ENCODE measurements at regions not wholly inside any gene's neighbourhood (a gene's known extent, or its start where the extent isn't known, plus 50 kb on each side); places are given as distances from the start of the nearest gene placed in this dataset.
A peak's percentile ranks its signal among the peaks of the same experiment; 100 is the strongest.

DNA sequence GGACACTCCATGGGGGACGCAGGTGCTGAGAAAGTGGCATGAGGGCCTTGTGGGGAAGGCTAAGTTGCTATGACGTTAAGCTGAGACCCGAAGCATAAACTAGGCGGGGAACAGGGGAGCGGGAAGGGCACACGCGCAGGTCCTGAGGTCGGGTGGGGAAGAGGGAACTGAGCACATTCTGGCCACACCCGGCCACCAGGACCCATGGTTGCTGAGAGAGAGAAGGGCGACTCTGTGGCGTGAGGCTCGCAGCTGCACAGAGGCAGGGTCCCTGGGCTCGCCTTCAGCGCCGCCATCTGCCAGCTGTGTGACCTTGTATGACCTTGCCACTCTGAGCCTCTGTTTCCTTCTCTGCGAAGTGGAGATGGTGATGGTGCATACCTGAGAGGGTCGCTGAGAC lies 182.5 kb downstream of the PHETA1 start:
- peaks cover 13% of the 10 kb centered on the region for H3K27me3 Mint-ChIP-seq (ENCODE audit: unreplicated experiment)
- H3K4me3 Mint-ChIP-seq (ENCODE audit: unreplicated experiment): no peak overlapping the region
- H3K36me3 Mint-ChIP-seq (ENCODE audit: unreplicated experiment): peaks cover 11% of the 10 kb centered on the region
- peaks cover 12% of the 10 kb centered on the region for H3K4me1 Mint-ChIP-seq (ENCODE audit: low read depth, unreplicated experiment)
- peaks cover 2% of the 10 kb centered on the region for H3K9me3 Mint-ChIP-seq (ENCODE audit: unreplicated experiment)
- H3K27ac Mint-ChIP-seq (ENCODE audit: unreplicated experiment): peak overlapping the region; percentile 39
- DNase-seq: no peak
- no peak for TF ChIP-seq CTCF (IDR thresholded peaks at IDR 0.05; ENCODE audit: partially characterized antibody, unreplicated experiment)

- H3K27me3 Mint-ChIP-seq (ENCODE audit: unreplicated experiment): peaks cover 13% of the 10 kb centered on the region
- H3K9me3 Mint-ChIP-seq (ENCODE audit: unreplicated experiment): peaks cover 2% of the 10 kb centered on the region
- peak overlapping the region; percentile 39 for H3K27ac Mint-ChIP-seq (ENCODE audit: unreplicated experiment)
- H3K4me1 Mint-ChIP-seq (ENCODE audit: low read depth, unreplicated experiment): peaks cover 16% of the 10 kb centered on the region
- no peak for DNase-seq
- TF ChIP-seq CTCF (IDR thresholded peaks at IDR 0.05; ENCODE audit: partially characterized antibody, unreplicated experiment): no peak
- peaks cover 11% of the 10 kb centered on the region for H3K36me3 Mint-ChIP-seq (ENCODE audit: unreplicated experiment)
- H3K4me3 Mint-ChIP-seq (ENCODE audit: unreplicated experiment): no peak overlapping the region
These were observed 183.0 kb downstream of the PHETA1 start for GRCh38 chr12:111185889-111186227.

- Mint-ChIP-seq H3K9me3 (ENCODE audit: unreplicated experiment) (no peaks in the 10 kb centered on the region), H3K27ac (ENCODE audit: unreplicated experiment) (peak overlapping the region; percentile 39), H3K36me3 (ENCODE audit: unreplicated experiment) (peaks cover 10% of the 10 kb centered on the region), H3K4me1 (ENCODE audit: low read depth, unreplicated experiment) (peaks cover 16% of the 10 kb centered on the region), H3K4me3 (ENCODE audit: unreplicated experiment) (no peak overlapping the region), H3K27me3 (ENCODE audit: unreplicated experiment) (peaks cover 11% of the 10 kb centered on the region)
- TF ChIP-seq CTCF (IDR thresholded peaks at IDR 0.05; ENCODE audit: partially characterized antibody, unreplicated experiment): no peak
- peak; percentile 54 for DNase-seq
These were observed 183.5 kb downstream of the PHETA1 start for GRCh38 chr12:111185206-111185888.

DNA sequence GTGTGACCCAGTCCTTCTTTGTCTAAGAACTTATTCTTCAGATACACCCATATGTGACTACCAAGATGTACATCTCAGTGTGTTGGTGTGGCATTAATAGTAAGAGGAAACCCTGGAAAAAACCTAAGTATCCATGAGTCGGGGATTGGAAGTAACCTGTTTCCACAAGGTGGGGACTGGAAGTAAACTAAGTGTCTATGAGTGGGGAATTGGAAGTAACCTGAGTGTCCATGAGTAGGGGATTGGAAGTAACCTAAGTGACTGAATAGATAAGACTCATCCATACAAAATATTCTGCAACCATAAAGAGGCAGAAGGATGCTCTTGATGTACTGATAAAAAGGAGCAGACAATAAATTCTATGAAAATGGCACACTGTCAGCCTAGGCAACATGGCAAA lies 184.7 kb downstream of the PHETA1 start:
- no peak for DNase-seq
- H3K4me1 Mint-ChIP-seq (ENCODE audit: low read depth, unreplicated experiment): peaks cover 16% of the 10 kb centered on the region
- H3K27me3 Mint-ChIP-seq (ENCODE audit: unreplicated experiment): peaks cover 6% of the 10 kb centered on the region
- peaks cover 4% of the 10 kb centered on the region for H3K9me3 Mint-ChIP-seq (ENCODE audit: unreplicated experiment)
- H3K4me3 Mint-ChIP-seq (ENCODE audit: unreplicated experiment): peak overlapping the region; percentile 22
- no peak overlapping the region for H3K27ac Mint-ChIP-seq (ENCODE audit: unreplicated experiment)
- no peak for TF ChIP-seq CTCF (IDR thresholded peaks at IDR 0.05; ENCODE audit: partially characterized antibody, unreplicated experiment)
- H3K36me3 Mint-ChIP-seq (ENCODE audit: unreplicated experiment): no peaks in the 10 kb centered on the region

DNA sequence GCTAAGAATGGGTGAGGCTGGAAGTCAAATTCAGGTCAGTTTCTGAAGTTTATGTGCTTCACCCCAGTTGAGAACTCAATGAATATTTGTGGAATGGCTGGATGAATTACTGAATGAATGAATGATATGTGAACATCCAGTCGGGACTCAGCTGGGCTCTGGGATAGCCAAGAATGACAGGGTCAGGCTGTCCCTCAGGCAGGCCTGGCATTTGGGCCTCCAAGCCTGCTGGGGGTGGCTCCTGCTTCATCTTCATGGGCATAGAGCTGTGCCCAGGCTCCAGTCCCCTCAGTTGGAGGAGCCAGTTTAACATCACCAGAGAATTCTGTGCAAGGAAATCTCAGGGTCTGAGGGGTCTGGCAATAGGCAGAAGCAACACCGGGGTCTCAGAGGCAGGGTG lies 185.8 kb downstream of the PHETA1 start:
- no peak for DNase-seq
- Mint-ChIP-seq H3K4me1 (ENCODE audit: low read depth, unreplicated experiment) (peaks cover 16% of the 10 kb centered on the region), H3K9me3 (ENCODE audit: unreplicated experiment) (peaks cover 5% of the 10 kb centered on the region), H3K36me3 (ENCODE audit: unreplicated experiment) (no peaks in the 10 kb centered on the region), H3K27me3 (ENCODE audit: unreplicated experiment) (peaks cover 4% of the 10 kb centered on the region), H3K4me3 (ENCODE audit: unreplicated experiment) (no peak overlapping the region), H3K27ac (ENCODE audit: unreplicated experiment) (no peak overlapping the region)
- no peak for TF ChIP-seq CTCF (IDR thresholded peaks at IDR 0.05; ENCODE audit: partially characterized antibody, unreplicated experiment)

All from glutamatergic neuron (in vitro differentiated cells).